ENCODE measurements at regions not wholly inside any gene's neighbourhood (a gene's known extent, or its start where the extent isn't known, plus 50 kb on each side); places are given as distances from the start of the nearest gene placed in this dataset.
"Not testable (repeated sequence)": the region's sequence is repeated elsewhere in the genome, so short reads cannot be mapped to it uniquely, and the experiment has no call there.

- DNase-seq, result no peak
Measured at GRCh38 chr2:18309627-18310026, 250.8 kb downstream of the RDH14 start.

- DNase-seq, result no peak
Measured at GRCh38 chr2:18309188-18309587, 251.3 kb downstream of the RDH14 start.

GRCh38 chr2:18304849-18305248, 255.6 kb downstream of the RDH14 start:
- DNase-seq, result no peak

- DNase-seq, result no peak
Measured at GRCh38 chr2:18301421-18302139, 258.9 kb downstream of the RDH14 start.

- DNase-seq, result no peak
Measured at GRCh38 chr2:18299423-18300212, 260.8 kb downstream of the RDH14 start.

GRCh38 chr2:18297534-18298058, 262.9 kb downstream of the RDH14 start:
- no peak for DNase-seq

GRCh38 chr2:18290386-18290785, 270.1 kb downstream of the RDH14 start:
- no peak for DNase-seq

GRCh38 chr2:18286897-18287296, 273.6 kb downstream of the RDH14 start:
- DNase-seq, result no peak

- no peak for DNase-seq
Measured at GRCh38 chr2:18284331-18284730, 276.1 kb downstream of the RDH14 start.

GRCh38 chr2:18282026-18282425, 278.4 kb downstream of the RDH14 start:
- DNase-seq, result no peak

- no peak for DNase-seq
Measured at GRCh38 chr2:18276583-18277075, 283.8 kb downstream of the RDH14 start.

GRCh38 chr2:18273205-18273604, 287.2 kb downstream of the RDH14 start:
- no peak for DNase-seq

- DNase-seq, result no peak
Measured at GRCh38 chr2:18272148-18272494, 288.3 kb downstream of the RDH14 start.

- no peak for DNase-seq
Measured at GRCh38 chr2:18271370-18272147, 288.9 kb downstream of the RDH14 start.

GRCh38 chr2:18268400-18268799, 292.1 kb downstream of the RDH14 start:
- no peak for DNase-seq

GRCh38 chr2:18267501-18267900, 293.0 kb downstream of the RDH14 start:
- DNase-seq, result no peak

- not testable (repeated sequence) for DNase-seq
Measured at GRCh38 chr2:18266699-18267098, 293.8 kb downstream of the RDH14 start.

GRCh38 chr2:18265614-18266586, 294.6 kb downstream of the RDH14 start:
- no peak for DNase-seq

- no peak for DNase-seq
Measured at GRCh38 chr2:18262601-18263000, 297.9 kb downstream of the RDH14 start.

GRCh38 chr2:18253686-18254197, 306.7 kb downstream of the RDH14 start:
- DNase-seq, result no peak

- no peak for DNase-seq
Measured at GRCh38 chr2:18251486-18251885, 309.0 kb downstream of the RDH14 start.

All from NCI-H1417 (cell line).